ENCODE measurements at regions not wholly inside any gene's neighbourhood (a gene's known extent, or its start where the extent isn't known, plus 50 kb on each side); places are given as distances from the start of the nearest gene placed in this dataset.

GRCh38 chrX:3540105-3540504 is 173.3 kb downstream of the PRKX start:
- TF ChIP-seq, protein P1, sequence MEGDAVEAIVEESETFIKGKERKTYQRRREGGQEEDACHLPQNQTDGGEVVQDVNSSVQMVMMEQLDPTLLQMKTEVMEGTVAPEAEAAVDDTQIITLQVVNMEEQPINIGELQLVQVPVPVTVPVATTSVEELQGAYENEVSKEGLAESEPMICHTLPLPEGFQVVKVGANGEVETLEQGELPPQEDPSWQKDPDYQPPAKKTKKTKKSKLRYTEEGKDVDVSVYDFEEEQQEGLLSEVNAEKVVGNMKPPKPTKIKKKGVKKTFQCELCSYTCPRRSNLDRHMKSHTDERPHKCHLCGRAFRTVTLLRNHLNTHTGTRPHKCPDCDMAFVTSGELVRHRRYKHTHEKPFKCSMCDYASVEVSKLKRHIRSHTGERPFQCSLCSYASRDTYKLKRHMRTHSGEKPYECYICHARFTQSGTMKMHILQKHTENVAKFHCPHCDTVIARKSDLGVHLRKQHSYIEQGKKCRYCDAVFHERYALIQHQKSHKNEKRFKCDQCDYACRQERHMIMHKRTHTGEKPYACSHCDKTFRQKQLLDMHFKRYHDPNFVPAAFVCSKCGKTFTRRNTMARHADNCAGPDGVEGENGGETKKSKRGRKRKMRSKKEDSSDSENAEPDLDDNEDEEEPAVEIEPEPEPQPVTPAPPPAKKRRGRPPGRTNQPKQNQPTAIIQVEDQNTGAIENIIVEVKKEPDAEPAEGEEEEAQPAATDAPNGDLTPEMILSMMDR (IDR thresholded peaks at IDR 0.05) = no peak
- TF ChIP-seq POLR2A (IDR thresholded peaks at IDR 0.05) = no peak

All from heart left ventricle (tissue), 13 donors.